ENCODE measurements at regions not wholly inside any gene's neighbourhood (a gene's known extent, or its start where the extent isn't known, plus 50 kb on each side); places are given as distances from the start of the nearest gene placed in this dataset.

DNA sequence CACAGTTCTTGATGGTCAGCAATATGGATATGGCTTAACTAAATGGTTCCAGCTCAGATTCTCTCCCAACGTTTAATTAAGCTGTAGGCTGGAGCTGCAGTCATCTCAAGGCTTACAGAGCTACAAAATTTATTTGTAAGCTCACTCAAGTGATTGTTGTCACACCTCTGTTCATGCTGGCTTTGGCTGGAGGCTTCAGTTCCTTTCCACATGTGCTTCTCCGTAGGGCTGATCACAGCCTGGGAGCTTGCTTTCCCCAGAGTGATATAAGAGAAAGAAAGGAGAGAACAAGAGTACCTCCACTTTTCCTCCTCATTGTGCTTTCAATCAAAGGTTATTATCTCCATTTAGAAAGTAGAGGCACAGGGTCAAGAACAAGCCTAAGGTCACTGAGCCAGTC, 182.7 kb upstream of the KCNN2 start:
- no peak for DNase-seq

DNA sequence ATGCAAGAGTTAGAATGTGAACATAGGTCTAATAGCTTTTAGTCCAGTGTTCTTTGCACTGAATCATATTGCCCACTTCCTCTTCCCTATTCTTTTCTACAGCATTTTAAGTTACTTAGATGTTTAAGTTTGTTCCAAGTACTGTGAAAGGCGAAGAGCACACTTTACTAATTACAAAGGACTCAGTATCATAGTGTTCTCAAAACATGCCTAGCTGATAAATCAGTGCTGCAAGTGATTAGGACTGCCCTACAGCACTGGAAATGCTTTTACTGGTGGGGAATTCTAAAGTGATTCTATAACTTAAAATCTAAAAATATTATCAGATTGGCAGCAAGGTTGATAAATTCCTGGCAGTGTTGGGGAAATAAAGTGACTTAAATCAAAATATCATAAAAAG, 177.9 kb upstream of the KCNN2 start:
- no peak for DNase-seq

DNA sequence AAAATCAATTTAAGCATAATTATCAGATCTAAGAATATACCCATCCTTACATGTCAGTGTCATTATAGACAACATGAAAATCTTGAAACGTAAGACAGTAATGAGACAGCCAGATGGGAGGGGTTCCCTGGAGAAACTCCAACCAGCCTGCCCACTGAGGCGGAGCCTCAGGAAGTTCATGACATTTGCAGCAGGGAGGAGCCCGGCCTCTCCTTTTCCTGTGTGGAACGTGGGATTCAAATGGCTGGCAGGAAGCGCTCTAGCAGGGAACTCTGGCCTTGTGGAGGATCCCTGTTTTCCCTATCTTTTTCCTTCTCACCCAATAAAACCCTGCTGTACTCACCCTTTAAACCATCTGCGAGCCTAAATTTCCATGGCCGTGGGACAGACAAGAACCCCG, 176.6 kb upstream of the KCNN2 start:
- DNase-seq, result peak in 1 of 2 experiments; percentile 23

DNA sequence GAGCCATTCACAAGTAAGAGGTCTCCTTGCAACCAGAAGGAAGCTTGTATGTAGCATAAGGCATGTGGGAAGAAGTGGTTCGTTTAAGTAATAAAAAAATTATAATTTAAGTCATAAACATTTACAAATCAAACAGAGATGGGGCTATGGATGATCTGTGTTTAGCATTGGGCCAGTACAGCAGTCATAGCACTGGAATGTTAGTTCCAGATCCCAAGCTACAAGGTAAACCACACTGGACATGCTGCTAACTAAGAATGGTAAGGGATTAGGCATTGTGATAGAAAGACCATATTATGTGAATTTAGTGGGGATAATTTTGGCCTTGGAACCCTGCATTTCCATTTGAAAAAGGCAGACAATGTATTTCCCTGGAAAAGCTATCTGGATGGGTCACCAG, 170.4 kb upstream of the KCNN2 start:
- DNase-seq, result no peak

DNA sequence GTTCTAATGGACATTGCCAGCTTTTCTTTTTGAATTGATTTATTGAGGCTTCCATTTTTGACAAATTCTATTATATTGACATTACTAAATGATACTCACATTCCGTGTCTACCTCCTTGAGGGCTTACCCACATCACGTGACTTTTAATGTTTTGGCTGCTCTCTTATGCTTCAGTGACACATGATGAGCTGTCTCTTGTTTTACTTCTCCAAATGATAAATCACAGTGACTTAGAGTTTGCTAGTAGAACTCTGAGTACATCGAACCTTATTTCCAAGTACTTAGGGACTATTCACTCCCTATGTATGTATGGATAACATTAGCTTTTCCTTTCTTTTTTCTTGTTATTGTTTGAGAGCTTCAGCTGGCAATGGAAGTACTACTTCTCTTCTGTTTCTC, 169.8 kb upstream of the KCNN2 start:
- DNase-seq, result no peak

DNA sequence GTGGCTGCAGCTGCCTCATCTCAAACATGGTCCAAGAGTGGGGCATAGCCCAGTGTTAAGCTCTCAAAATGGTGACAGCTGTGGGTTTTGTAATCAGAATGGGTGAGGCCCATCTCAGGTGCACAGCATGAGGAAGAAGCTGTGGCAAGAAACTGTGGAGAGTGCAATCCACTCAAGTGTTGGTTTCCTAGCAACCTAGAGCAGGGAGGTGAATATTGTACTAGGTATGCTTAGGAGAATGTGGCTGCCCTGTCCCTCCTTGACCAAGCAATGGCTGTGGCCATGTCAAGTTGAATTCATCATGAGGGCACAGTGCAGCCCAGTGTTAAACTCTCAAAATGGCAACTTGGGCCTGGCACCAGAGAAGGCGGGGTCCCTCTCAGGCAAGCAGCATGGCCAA, 160.5 kb upstream of the KCNN2 start:
- DNase-seq, result no peak

DNA sequence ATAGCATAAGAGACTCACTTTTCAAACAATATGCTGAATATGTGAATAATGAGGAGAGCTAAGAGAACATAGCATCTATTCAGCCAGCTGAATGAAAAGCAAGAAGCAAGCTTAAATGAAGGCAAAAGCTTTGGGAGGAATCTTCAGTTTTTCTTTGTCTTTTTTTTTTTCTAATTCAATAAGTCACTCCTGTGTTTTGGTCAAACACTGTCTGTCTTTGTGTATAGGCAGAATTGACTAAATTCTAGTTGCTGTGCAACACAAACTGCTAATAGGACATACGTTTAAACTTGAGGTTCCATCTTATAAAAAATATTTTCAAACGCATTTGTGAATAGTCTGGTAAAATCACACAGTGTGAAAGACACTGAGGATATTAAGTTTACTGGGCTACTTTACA, 156.9 kb upstream of the KCNN2 start:
- no peak for DNase-seq

DNA sequence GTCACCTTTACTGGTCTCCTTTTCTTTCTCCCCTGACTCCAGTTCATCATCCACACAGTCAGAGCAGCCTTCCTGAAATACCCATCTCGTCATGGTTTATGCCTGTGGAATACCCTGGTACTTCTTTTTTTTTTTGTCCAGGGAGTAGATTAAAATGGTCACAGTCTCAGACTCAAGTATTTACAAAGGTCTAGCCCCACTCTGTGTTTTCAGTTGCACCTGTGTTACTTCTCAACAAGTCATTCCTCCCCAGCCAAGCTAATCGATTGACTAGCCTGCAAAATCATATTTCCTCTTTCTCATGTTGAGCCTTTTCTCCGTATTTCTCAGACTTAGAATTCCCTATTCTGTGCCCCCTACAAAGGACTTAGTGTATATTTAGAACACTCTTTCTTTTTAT, 155.2 kb upstream of the KCNN2 start:
- DNase-seq, result no peak

DNA sequence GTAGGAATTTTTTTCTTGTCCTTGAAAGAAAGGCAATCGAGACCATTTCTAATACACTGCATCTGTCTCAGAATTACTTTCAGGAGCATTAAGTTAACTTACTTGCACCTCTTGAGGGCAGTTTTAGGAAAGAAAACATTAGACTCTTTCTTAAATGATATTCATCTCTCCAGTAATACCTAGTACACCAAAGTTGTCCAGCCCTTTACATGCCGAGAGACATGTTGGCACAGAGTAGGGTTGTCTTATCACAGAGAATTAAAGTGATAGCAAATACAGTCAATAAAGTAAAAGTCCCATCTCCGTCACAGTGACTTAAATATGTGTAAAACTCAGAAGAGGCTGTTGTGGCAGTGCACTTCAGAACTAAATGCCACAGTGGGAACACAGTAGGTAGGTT, 154.3 kb upstream of the KCNN2 start:
- DNase-seq, result no peak

DNA sequence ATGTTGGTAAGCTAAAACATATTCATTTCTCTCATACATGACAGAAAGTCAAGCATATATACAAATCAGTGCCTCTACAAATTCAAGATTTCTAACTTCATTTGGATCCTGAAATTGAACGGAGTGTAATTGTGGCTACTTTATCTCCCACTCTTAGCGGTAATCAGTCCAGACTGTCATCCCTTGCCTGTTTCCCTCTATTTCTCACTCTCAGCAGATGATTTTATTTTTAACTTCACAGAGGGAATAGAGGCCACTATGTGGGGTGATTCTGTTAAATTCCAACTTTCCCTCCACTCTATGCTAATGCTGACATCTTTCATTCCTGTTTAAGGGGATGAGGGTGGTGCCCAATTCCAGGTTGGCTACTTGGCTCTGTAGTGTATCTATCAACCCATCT, 153.8 kb upstream of the KCNN2 start:
- no peak for DNase-seq

DNA sequence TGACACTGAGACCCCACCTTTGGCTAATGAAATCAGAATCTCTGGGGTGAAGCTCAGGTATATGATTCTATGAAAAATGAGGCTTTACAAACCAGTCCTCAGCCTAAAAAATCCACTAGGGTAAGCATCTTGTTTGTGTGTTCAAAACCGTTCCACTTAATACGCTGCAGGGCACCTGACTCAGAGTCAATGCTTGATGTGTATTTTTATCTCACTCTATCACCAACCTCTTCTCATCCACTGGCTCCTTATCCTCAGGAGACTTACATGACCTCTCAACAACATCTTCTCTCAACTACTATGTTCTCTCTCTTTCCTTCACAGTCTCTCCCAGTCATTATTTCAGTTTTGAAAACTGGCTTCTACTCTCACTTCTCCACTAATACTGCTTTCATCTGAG, 153.3 kb upstream of the KCNN2 start:
- DNase-seq, result no peak

DNA sequence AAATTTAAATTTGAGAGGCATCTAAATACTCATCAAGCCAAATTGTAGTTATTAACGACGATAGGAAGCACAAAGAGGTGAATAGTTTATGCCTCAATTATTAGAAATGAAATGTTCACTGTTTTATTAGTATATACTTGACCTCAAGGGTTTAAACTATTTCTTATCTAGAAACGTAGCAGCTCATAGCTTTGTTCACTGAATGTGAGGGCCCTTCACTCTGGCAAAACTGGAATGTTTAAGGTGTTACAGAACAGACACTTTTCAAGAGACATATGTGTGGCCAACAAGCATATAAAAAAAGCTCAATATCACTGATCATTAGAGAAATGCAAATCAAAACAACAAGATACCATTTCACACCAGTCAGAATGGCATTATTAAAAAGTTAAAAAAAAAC, 151.2 kb upstream of the KCNN2 start:
- no peak for DNase-seq

DNA sequence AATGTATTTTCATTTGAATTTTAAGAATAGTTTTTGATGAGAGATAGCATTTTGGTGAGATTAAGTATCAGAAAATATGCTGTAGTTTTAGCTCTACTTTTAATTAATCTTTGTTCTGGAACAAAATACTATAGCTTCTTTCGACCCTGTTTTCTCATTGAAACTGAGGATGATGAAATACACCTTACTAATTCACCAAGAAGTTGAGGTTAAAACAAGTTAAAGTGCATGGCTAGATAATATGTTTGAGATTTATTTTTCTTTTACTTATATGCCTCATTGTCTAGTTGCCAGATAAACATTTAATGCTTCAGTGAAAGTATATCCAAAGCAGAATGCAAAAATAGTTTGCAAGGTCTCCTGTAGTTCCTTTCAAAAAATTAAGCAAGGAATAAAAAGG, 140.1 kb upstream of the KCNN2 start:
- DNase-seq, result no peak

DNA sequence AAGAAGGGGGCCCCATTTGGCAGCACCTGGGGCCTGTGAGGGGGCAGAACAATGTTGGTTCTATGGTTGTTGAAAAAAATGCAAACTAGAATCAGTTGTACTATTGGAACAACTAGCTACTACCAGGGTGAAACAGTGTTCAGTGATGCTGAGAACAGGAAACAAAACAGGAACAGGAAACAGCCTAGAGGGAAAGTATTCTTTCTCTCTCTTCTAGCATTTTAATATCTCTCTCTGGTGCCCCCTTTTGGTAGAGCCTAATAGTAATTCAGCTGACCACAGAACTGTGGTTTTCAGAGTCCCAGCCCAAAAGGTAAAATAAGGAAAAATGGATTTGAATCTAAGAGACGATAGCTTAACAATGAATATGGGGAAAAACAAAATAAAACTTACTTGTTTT, 138.0 kb upstream of the KCNN2 start:
- peak; percentile 3 to 16 for DNase-seq

DNA sequence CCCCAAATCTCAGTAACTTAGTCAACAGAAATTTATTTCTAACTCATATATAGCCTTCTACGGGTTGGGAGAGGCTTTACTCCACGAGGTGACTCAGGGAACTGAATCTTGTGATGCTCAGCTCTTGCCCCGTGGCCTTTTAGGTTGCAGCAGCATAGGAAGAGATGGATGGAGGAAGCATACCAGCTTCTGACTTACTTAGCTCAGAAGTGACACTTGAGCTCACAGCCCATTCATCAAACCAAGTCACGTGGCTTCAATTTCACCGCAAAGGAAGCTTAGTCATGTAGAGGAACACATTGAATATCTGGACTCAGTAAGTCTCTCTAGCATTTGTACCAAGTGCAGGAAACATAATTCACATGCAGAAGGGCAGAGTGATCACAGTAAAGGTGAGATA, 124.1 kb upstream of the KCNN2 start:
- no peak for DNase-seq

DNA sequence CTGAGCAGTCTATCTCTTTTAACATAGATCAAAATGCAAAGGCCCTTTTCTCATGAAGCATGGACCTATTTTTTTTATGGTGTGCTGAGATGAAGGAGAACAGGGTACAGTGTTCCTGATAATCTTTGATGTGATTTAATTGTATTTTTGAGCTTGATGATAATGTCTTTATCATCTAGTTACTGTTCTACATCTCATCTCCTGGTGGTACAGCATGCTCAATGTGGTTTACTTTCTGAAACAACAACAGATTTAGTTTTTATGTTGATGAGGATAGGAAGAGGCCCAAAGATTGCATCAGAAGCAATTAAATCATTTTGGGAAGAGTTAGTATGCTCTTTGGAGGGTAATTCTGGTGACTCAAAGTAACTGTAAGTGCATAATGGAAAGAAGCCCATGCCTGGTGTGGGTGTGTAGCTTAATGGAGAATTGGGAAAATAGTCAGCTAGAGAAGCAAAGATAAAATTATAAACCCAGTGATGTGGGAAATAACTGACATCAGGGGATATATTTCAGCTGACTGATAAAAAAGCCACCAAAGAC, 123.0 kb upstream of the KCNN2 start:
- DNase-seq, result no peak

DNA sequence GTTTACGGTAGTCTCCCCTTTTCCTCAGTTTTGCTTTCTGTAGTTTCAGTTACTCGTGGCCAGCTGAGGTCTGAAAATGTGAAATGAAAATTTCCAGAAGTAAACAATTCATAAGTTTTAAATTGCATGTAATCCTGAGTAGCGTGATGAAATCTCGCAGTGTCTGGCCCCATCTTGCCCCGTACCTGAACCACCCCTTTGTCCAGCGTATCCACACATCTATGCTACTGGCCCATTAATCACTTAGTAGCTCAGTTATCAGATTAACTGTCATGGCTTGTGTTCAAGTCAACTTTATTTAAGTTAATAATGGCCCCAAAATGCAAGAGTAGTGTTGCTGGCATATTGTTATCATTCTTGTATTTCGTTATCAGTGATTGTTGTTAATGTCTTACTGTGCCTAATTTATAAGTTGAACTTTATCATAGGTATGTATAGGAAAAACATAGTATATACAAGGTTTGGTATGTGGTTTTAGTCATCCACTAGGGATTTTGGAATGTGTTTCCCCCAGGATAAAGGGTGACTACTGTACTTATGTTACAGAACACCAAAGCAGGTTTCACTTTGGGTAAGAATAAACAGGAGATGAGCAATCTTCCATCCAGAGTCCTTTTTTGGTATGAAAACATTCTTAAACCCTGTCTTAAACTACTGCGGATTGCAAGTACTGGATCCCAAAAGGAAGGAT, 118.4 kb upstream of the KCNN2 start:
- DNase-seq, result no peak

DNA sequence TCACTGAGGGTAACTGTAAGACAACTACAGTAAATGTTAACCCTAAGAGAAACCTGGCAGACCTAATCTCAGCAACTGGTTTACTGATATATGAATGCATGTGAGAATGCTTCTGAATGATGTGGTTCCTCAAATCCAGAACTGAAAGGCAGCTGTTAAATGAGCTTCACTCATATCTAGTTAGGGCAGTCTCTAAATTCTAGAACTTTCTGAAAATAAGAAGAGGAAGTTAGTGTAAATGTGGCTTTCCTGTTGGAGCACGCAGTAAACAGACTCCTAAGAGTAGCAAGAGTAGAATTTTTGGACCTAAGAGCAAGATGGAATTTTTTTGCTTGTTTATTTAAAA, 117.9 kb upstream of the KCNN2 start:
- DNase-seq, result no peak

DNA sequence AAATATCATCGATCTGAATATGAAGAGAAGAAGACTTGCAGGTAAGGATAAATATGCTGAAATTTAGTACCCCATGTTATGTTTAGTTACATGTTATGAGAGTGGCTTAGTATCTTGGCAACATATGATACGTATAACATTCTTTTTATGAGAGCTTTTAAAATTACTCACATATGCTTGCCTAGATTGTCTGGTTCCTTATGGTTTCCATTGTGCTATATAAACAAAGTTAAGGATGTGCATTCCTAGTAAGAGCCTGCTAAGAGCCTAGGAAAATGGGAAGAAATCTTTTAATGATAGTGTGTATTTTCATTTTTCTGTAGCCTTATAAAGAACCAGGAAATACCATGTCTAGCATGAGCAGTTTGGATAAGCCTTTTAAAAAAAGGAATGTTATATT, 112.0 kb upstream of the KCNN2 start:
- DNase-seq, result no peak

DNA sequence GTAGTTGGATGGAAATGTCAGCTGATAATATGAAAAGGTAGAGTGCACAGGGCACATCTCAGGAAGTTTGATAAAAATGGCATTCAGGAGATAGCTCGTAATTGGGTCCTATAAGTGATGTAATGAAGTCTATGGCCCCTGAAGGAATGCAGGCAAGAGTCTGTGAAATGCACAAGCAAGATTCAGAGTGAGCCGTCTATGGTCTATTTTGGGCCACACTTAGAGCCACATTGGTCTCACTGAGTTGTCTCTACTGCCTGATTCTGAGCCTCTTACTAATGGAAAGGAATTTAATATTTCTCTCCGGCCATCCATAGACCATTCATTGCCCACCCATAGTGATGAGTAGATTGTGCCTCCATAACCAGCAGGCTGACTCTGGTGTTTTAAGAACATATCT, 111.3 kb upstream of the KCNN2 start:
- DNase-seq, result no peak

DNA sequence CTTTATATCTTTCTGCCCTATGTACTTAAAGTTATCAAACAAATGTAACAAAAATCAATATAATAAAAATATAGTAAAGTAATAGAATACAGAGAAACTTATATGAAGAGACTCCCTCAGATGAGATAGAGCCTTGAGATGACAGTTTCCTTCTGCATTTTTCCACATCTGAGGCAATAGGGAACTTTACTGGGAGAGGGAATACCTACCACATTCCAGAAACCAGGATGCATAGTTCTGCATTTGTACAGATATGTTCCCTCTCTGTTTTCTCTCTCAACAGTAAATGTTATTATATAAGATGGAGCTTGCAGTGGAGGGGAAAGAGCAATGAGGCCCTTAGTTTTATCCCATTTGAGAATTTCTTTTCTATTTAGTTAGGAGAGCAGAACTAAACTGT, 109.6 kb upstream of the KCNN2 start:
- no peak for DNase-seq

DNA sequence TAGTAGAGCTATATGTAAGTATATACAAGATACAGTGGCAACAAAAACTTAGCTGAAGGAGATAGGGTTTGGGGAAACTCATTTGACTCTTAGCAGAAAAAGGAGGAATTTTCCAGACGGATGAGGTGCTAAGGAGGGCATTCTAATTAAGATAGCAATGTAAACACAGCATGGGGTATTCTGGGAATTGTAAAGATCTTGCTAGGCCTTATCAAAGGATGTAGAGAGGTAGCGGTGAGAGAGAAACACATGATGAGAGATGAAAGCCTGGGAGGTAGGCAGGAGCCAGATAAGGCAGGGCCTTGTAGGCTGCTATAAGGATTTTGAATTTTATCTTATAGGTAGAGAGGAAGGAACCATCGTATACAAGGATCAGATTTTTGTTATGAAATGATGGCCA, 106.6 kb upstream of the KCNN2 start:
- no peak for DNase-seq

DNA sequence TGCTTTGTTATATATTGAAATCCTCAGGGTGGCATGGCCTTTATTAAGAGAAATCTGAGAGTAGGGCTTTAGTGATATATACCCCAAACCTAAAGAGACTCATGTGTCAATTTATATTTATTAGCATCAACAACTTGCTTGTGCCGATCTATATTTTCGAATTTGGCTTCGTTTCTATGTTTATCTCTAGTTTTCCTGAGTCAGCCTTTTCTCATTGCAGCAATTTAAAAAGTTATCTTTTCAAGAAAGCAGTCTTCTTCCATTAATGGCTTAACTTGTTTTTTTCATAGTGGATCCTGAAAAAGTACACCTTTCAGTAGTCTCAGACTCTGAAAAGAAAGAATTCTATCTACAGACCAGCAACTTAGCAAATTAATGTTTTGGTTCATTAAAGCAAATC, 99.9 kb upstream of the KCNN2 start:
- DNase-seq, result no peak

DNA sequence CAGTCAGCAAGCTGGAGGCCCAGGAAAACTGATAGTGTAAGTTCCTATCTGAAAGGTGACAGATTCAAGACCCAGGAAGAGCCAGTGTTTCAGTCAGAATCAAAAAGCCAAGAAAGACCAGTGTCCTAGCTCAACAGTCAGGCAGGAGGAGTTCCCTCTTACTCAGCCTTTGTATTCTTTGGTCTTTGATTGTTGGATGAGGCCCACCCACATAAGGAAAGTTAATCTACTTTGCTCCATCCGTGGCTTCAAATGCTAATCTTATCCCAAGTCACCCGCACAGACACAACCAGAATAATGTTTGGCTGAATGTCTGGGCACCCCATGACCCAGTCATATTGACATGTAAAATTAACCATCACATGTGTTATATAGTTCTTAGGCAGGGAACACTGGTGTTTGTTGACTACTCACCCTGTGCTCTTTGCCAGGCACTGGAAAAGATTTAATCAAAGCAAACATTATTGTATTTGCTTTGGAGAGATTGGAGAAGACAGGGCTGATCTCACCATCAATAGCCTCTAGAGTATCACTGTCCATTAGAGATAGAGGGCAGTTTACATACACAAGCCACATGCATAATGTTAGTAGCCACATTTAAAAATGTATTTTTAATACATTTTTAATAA, 96.3 kb upstream of the KCNN2 start:
- DNase-seq, result no peak

DNA sequence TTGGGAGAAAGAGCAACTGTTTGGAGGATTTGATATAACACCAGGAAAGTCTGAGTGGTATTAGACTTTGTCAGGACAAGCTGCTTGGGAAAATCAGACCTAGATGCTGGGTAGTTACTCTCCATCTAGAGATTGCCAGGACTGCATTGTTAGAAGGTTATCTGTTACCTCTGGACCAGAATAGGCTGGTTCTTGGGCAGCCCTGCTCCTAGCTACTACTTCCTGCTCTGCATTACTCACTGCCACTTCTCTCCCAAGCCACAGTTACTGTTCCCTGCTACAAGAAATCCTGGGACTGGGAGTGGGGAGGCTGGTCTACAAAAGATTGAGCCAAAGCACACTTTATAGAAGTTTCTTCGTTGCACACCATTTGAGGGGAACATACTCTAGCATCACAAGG, 95.5 kb upstream of the KCNN2 start:
- no peak for DNase-seq
